T-helper 1 cell treated with Interleukin-12 subunit alpha and Interleukin-12 subunit beta and Interleukin-4 antibody, amounts not matched to agents 30 μg/mL and 1 μg/mL, for 36 hours (primary cell): ENCODE measurements at regions not wholly inside any gene's neighbourhood (a gene's known extent, or its start where the extent isn't known, plus 50 kb on each side); places are given as distances from the start of the nearest gene placed in this dataset.
"Not testable (repeated sequence)": the region's sequence is repeated elsewhere in the genome, so short reads cannot be mapped to it uniquely, and the experiment has no call there.

Experiments
- H3K27ac Mint-ChIP-seq: one replicate; pipeline ENCODE4 v1.8.0; 2021; ENCODE audit warnings: mild to moderate bottlenecking, mixed read lengths
- H3K27me3 Mint-ChIP-seq: one replicate; pipeline ENCODE4 v1.8.0; 2021; ENCODE audit warnings: low read depth, mixed read lengths
- H3K36me3 Mint-ChIP-seq: one replicate; pipeline ENCODE4 v1.8.0; 2021; ENCODE audit warnings: low read depth, mixed read lengths
- H3K4me1 Mint-ChIP-seq: one replicate; pipeline ENCODE4 v1.8.0; 2021; ENCODE audit warnings: low read depth, mixed read lengths
- H3K4me3 Mint-ChIP-seq: one replicate; pipeline ENCODE4 v1.8.0; 2021; ENCODE audit warnings: mild to moderate bottlenecking, moderate library complexity, mixed read lengths
- H3K9me3 Mint-ChIP-seq: one replicate; pipeline ENCODE4 v1.8.0; 2021; ENCODE audit warnings: mixed read lengths

DNA sequence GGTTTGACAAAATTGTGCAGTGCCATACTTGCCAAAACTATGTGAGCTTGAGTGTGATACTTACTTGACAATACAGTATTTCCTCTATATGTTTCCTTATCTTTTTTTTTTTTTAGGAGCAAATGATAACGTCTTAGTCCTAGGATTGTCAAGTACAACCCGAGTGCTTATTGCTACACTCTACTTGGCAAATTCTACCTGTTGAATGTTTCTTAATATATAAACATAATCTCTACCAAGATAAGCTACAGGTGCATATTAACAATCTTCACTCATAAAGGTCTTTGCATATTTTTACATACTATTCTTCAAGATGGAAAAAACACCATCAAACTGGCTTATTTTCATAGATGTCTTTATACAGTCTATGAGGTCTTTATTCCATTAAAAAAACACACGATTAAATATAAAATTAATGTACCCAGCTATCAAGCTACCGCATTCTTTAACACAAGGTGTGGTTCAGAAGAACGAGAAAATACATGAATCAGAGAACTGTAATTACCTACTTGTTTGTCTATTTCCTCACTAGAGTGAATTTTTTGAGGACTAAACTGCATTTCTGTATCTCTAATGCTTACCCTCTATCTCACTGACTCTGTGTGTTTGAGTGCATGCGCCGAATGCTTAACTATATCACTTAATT, 76.1 kb upstream of the PDSS1 start:
- Mint-ChIP-seq H3K36me3 (no peaks in the 10 kb centered on the region), H3K9me3 (no peaks in the 10 kb centered on the region), H3K27me3 (peaks cover 57% of the 10 kb centered on the region), H3K27ac (no peak overlapping the region), H3K4me3 (no peak overlapping the region), H3K4me1 (peaks cover 3% of the 10 kb centered on the region)

DNA sequence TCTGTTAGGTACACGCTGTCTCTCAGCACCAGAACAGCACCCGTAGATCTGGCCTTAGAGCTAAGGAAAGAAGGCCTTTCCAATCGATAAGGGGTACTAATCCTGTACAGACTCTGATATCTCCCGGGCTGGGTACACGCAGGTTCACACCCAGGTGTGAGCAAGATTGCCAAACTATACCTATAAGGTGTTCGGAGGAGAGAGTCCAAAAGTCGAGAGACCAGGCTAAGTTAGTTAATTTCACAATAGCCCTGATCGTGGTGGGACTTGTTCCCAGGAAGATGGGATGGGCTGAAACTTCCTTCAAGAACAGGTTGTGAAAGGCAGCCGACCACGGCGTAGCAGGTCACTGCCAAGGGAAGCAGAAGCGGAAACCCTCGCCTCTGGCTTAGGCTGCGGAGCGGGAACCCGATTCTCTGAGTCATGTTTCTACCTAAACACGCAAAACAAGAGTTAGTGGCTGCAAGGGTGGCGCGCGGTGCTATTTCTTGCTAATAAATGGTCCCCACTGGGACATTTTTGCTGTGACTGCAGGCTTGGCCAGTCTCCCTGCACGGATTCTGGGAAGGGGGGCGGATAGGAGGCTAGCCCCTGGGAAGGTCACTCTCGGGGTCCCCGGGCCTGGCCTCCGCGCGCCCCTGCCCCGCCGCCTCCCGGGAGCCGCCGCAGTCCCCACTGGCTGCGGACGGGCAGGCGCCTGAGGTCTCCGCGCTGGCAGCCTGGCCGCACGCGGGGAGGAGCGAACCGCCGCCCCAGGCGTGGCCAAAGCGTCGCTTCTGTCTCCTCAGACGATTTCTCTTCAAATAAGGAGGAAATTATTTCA, 75.4 kb upstream of the PDSS1 start:
- peak overlapping the region; percentile 9 for H3K4me3 Mint-ChIP-seq
- peaks cover 3% of the 10 kb centered on the region for H3K4me1 Mint-ChIP-seq
- no peak overlapping the region for H3K27ac Mint-ChIP-seq
- no peaks in the 10 kb centered on the region for H3K36me3 Mint-ChIP-seq
- peaks cover 57% of the 10 kb centered on the region for H3K27me3 Mint-ChIP-seq
- no peaks in the 10 kb centered on the region for H3K9me3 Mint-ChIP-seq

DNA sequence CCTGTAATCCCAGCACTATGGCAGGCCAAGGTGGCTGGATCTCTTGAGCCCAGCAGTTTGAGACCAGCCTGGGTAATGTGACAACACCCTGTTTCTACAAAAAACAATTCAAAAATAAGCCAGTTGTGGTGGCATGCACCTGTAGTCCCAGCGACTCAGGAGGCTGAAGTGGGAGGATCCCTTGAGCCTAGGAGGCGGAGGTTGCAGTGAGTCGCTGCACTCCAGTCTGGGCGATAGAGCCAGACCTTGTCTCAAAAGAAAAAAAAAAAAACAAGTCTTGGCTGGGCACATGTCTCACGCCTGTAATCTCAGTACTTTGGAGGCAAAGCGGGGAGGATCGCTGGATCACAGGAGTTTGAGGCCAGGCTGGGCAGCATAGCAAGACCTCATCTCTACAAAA, 74.6 kb upstream of the PDSS1 start:
- no peak overlapping the region for H3K4me3 Mint-ChIP-seq
- no peaks in the 10 kb centered on the region for H3K9me3 Mint-ChIP-seq
- H3K27me3 Mint-ChIP-seq: peaks cover 61% of the 10 kb centered on the region
- peaks cover 3% of the 10 kb centered on the region for H3K4me1 Mint-ChIP-seq
- H3K27ac Mint-ChIP-seq: no peak overlapping the region
- no peaks in the 10 kb centered on the region for H3K36me3 Mint-ChIP-seq

DNA sequence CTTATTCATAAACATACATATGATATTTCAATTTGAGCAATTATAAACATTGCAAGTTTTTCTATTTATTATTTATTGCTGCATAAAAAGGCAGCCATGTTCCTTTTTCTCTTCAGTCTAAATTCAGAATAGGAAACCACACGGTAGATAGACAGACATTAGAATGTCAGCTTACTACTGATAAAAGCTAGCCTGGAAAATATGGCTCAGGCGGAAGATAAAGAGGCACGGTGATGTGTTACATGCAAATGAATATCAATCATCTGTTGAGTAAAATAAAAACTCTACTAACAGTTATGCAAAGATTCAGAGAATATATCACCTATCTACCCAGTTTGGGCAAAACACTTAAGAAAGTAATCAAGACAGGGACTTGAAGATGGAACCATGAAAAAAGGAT, 73.5 kb upstream of the PDSS1 start:
- Mint-ChIP-seq H3K4me1 (peaks cover 3% of the 10 kb centered on the region), H3K36me3 (no peaks in the 10 kb centered on the region), H3K27me3 (peaks cover 56% of the 10 kb centered on the region), H3K27ac (no peak overlapping the region), H3K4me3 (no peak overlapping the region), H3K9me3 (no peaks in the 10 kb centered on the region)

DNA sequence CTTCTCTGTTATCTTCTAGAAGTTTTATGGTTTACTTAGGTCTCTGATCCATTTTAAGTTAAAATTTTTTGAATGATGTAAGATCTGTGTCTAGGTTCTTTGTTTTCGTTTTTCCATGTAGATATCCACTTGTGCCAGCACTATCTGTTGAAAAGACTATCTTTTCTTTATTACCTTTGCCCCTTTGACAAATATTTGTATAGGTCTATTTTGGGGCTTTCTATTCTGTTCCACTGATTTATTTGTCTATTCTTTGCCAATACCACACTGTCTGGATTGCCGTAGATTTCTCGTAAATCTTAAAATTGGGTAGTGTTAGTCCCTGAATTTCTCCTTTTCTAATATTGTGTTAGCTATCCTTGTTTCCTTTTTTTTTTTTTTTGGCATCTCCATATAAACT, 71.4 kb upstream of the PDSS1 start:
- H3K27ac Mint-ChIP-seq: no peak overlapping the region
- H3K4me1 Mint-ChIP-seq: peaks cover 3% of the 10 kb centered on the region
- no peak overlapping the region for H3K4me3 Mint-ChIP-seq
- H3K36me3 Mint-ChIP-seq: no peaks in the 10 kb centered on the region
- H3K27me3 Mint-ChIP-seq: peaks cover 53% of the 10 kb centered on the region
- H3K9me3 Mint-ChIP-seq: no peaks in the 10 kb centered on the region

DNA sequence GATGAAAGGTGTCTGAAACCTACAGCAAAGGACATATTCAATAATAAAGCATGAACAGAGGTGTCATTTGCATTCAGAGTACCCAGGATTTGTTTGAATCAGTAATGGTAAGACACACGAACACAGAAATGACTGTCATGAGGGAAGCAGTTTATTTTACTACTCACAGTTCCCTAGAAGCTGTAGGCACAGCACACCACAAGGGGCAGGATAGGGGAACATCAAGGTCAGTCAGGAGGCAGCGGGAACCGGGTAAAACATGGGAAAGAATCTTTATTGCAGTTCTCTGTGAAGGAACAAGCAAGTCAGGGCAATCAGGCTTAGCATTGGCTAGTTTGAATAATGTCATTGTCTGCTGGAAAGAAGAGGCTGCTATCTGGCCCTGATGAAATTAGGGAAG, 70.2 kb upstream of the PDSS1 start:
- no peak overlapping the region for H3K4me3 Mint-ChIP-seq
- peaks cover 49% of the 10 kb centered on the region for H3K27me3 Mint-ChIP-seq
- no peaks in the 10 kb centered on the region for H3K4me1 Mint-ChIP-seq
- H3K27ac Mint-ChIP-seq: no peak overlapping the region
- no peaks in the 10 kb centered on the region for H3K9me3 Mint-ChIP-seq
- H3K36me3 Mint-ChIP-seq: no peaks in the 10 kb centered on the region

DNA sequence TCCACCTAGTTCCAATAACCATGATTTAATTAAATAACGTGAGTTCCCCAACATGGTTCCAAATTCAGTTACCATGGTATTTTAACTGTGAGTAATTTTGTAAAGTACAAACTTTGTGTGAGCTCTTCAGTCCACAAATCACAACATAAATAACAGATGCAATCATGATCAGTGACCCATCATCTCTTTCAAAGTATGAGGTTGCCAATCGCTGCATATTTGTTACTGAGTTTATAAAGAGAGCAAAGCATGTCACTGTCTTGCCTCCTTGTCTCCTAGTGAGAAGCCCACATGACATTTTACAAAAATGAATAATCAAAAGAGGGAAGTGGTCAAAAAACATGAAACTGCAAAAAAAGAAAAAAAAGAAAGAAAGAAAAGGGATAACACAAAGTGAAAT, 69.1 kb upstream of the PDSS1 start:
- H3K27me3 Mint-ChIP-seq: peaks cover 41% of the 10 kb centered on the region

DNA sequence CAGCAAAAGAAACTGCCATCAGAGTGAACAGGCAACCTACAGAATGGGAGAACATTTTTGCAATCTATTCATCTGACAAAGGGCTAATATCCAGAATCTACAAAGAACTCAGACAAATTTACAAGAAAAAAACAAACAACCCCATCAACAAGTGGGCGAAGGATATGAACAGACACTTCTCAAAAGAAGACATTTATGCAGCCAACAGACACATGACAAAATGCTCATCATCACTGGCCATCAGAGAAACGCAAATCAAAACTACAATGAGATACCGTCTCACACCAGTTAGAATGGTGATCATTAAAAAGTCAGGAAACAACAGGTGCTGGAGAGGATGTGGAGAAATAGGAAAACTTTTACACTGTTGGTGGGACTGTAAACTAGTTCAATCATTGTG, 65.3 kb upstream of the PDSS1 start:
- peaks cover 14% of the 10 kb centered on the region for H3K27me3 Mint-ChIP-seq
- not testable (repeated sequence) for H3K27ac Mint-ChIP-seq, H3K36me3 Mint-ChIP-seq, H3K4me1 Mint-ChIP-seq, H3K9me3 Mint-ChIP-seq, H3K4me3 Mint-ChIP-seq

More for the DNA sequence above, 69.1 kb upstream of the PDSS1 start:
- H3K27ac Mint-ChIP-seq: no peak overlapping the region
- peaks cover 5% of the 10 kb centered on the region for H3K9me3 Mint-ChIP-seq
- H3K4me3 Mint-ChIP-seq: no peak overlapping the region
- no peaks in the 10 kb centered on the region for H3K36me3 Mint-ChIP-seq
- no peaks in the 10 kb centered on the region for H3K4me1 Mint-ChIP-seq

DNA sequence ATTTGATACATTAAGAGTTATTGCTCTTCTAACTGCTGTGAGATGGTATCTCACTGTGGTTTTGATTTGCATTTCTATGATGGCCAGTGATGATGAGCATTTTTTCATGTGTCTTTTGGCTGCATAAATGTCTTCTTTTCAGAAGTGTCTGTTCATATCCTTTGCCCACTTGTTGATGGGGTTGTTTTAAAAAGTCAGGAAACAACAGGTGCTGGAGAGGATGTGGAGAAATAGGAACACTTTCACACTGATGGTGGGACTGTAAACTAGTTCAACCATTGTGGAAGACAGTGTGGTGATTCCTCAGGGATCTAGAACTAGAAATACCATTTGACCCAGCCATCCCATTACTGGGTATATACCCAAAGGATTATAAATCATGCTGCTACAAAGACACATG, 63.4 kb upstream of the PDSS1 start:
- not testable (repeated sequence) for H3K27ac Mint-ChIP-seq, H3K4me3 Mint-ChIP-seq, H3K36me3 Mint-ChIP-seq, H3K9me3 Mint-ChIP-seq, H3K4me1 Mint-ChIP-seq
- H3K27me3 Mint-ChIP-seq: peaks cover 10% of the 10 kb centered on the region

DNA sequence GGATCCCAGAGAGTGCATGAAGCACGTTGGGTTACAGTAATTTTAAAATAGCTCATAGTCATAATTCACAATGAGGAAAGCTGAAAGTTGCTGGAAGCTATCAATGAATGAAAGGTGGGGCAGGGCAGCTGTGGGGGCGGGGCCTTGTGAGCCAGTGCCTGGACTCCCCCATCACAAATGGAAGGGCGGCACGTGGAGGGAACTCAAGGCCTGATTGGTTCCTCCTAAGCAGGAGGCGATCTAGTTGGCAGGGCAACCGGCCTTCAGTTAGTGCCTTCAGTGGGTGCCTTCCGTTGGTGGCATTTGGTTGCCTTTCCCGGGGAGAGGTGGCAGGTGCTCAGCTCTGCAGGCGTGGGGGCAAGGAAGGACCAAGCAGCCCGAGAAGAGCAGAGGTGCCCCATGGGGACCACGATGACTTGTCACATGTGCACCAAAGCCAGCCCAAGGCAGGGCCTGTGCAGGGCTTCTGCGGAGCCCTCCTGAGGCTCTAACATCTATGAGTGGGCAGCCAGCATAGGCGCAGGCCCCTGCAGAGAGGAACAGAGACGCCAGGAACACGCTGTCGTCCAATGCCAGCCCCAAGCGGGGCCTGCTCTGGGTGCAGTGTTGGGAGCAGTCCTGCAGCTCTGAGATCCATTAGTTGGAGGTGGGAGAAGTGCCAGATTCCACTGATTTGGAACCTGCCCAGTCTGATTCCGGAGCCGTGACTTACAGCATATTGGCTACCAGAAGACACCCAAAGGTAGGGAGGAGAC, 59.8 kb upstream of the PDSS1 start:
- Mint-ChIP-seq H3K9me3 (peaks cover 5% of the 10 kb centered on the region), H3K4me1 (no peaks in the 10 kb centered on the region), H3K4me3 (no peak overlapping the region), H3K27me3 (no peaks in the 10 kb centered on the region), H3K27ac (no peak overlapping the region), H3K36me3 (no peaks in the 10 kb centered on the region)

DNA sequence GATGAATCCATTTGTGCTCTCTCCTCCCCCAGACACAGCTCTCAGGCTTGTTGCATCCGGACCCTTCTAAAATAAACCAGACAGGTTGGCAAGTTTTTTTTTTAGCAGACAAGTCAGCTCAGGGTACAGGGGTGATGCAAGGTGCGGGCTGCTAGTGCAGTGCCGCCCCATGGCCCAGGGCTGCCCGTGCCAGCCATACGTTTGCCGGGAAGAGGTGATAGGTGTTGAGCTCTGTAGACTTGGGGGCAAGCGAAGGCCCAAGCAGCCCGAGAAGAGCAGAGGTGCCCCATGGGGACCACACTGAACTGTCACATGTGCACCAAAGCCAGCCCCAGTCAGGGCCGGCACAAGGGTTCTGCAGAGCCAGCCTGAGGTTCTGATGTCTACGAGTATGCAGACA, 57.1 kb upstream of the PDSS1 start:
- Mint-ChIP-seq H3K4me1 (no peaks in the 10 kb centered on the region), H3K27ac (no peak overlapping the region), H3K36me3 (no peaks in the 10 kb centered on the region), H3K9me3 (no peaks in the 10 kb centered on the region), H3K4me3 (no peak overlapping the region), H3K27me3 (no peaks in the 10 kb centered on the region)

DNA sequence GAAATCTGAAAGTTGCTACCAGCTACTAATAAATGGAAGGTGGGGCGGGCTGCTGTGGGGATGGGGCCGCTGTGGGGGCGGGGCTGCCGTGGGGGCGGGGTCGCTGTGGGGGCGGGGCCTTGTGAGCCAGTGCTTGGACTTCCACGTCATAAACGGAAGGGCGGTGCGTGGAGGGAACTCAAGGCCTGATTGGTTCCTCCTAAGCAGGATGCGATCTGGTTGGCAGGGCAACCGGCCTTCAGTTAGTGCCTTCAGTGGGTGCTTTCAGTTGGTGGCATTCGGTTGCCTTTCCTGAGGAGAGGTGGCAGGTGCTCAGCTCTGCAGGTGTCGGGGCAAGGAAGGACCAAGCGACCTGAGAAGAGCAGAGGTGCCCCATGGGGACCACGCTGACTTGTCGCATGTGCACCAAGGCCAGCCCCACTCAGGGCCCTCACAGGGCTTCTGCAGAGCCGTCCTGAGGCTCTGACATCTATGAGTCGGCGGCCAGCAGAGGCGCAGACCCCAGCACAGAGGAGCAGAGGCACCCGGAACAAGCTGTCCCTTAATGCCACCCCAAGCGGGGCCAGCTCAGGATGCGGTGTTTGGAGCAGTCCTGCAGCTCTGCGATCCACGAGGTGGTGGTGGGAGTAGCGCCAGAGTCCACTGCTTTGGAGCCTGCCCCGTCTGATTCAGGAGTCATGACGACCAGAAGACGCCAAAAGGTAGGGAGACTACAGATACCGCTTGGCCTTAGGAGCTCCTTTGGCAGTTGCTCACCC, 54.4 kb upstream of the PDSS1 start:
- no peak overlapping the region for H3K4me3 Mint-ChIP-seq
- no peaks in the 10 kb centered on the region for H3K36me3 Mint-ChIP-seq
- no peaks in the 10 kb centered on the region for H3K27me3 Mint-ChIP-seq
- no peak overlapping the region for H3K27ac Mint-ChIP-seq
- no peaks in the 10 kb centered on the region for H3K4me1 Mint-ChIP-seq
- no peaks in the 10 kb centered on the region for H3K9me3 Mint-ChIP-seq

DNA sequence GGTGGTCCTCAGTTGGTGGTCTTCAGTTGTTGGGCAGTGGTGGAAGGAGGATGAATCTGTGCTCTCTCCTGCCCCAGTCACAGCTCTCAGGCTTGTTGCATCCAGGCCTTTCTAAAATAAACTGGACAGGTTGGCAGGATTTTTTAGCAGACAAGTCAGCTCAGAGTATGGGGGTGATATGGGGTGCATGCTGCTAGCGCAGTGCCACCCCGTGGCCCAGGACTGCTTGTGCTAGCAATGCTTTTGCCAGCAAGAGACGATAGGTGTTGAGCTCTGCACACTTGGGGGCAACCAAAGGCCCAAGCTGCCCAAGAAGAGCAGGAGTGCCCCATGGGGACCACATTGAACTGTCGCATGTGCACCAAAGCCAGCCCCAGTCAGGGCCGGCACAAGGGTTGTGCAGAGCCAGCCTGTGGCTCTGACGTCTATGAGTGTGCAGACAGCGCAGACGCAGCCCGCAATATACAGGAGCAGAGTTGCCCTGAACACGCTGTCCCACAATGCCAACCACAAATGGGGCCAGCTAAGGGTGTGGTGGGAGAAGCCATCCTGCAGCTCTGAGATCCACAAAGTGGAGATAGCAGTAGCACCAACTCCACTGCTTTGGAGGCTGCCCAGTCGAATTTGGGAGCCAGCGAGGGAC, 49.8 kb upstream of the PDSS1 start:
- Mint-ChIP-seq H3K27me3 (peaks cover 5% of the 10 kb centered on the region), H3K4me3 (no peak overlapping the region), H3K27ac (no peak overlapping the region), H3K36me3 (no peaks in the 10 kb centered on the region), H3K9me3 (no peaks in the 10 kb centered on the region), H3K4me1 (no peaks in the 10 kb centered on the region)
